WTC11 (cell line): ENCODE measurements at regions not wholly inside any gene's neighbourhood (a gene's known extent, or its start where the extent isn't known, plus 50 kb on each side); places are given as distances from the start of the nearest gene placed in this dataset.

Source experiments
- ATF2 ChIP-seq: sonication (generic); formaldehyde crosslinking; IDR thresholded peaks from 2 replicates; pipeline ENCODE4 v1.8.1; 2022; ENCODE audit warnings: low read depth, missing genetic modification reagents, borderline replicate concordance
- CREM ChIP-seq: sonication (generic); formaldehyde crosslinking; IDR thresholded peaks from 2 replicates; pipeline ENCODE4 v1.8.1; 2022; ENCODE audit warnings: mild to moderate bottlenecking, missing genetic modification reagents, moderate library complexity
- CTCF ChIP-seq: fragments of 200-600 bp; IDR thresholded peaks from 2 replicates; pipeline ENCODE4 v1.8.0; 2022; ENCODE audit warnings: antibody characterized with exemption
- ELF4 ChIP-seq: sonication (generic); formaldehyde crosslinking; IDR thresholded peaks from 2 replicates; pipeline ENCODE4 v1.8.1; 2022; ENCODE audit warnings: low read depth, mild to moderate bottlenecking, moderate library complexity, missing genetic modification reagents
- ETV6 ChIP-seq: sonication (generic); formaldehyde crosslinking; IDR thresholded peaks from 2 replicates; pipeline ENCODE4 v1.8.1; 2022; ENCODE audit warnings: mild to moderate bottlenecking, missing genetic modification reagents
- IRF1 ChIP-seq: sonication (generic); formaldehyde crosslinking; IDR thresholded peaks from 2 replicates; pipeline ENCODE4 v1.8.0; 2023; ENCODE audit warnings: missing genetic modification reagents
- ZNF425 ChIP-seq: fragments of 250-450 bp; sonication (Bioruptor Pico); conservative IDR thresholded peaks from 2 replicates; pipeline ENCODE4 v1.9.0; 2021; ENCODE audit warnings: mild to moderate bottlenecking

- no peak for TF ChIP-seq ELF4 (CRISPR knock-in tag)
- TF ChIP-seq ZNF425 (CRISPR knock-in tag) = no peak
- no peak for TF ChIP-seq ATF2
- no peak for TF ChIP-seq CTCF
- TF ChIP-seq ETV6 (CRISPR knock-in tag) = no peak
- TF ChIP-seq CREM (CRISPR knock-in tag) = no peak
- TF ChIP-seq IRF1 (CRISPR knock-in tag) = no peak
These were observed 147.2 kb downstream of the RELL1 start for GRCh38 chr4:37538931-37539330.
